ENCODE measurements at regions not wholly inside any gene's neighbourhood (a gene's known extent, or its start where the extent isn't known, plus 50 kb on each side); places are given as distances from the start of the nearest gene placed in this dataset.
"Not testable (repeated sequence)": the region's sequence is repeated elsewhere in the genome, so short reads cannot be mapped to it uniquely, and the experiment has no call there.

GRCh38 chr4:9505341-9505740 is 61.1 kb downstream of the DEFB131A start:
- H3K4me3 ChIP-seq (ENCODE audit: low read depth in 1 of 2, low read length in 2 of 2); H3K4me1 ChIP-seq (ENCODE audit: control insufficient read depth in 2 of 2, insufficient read depth in 2 of 2, low read length in 1 of 2); H3K27ac ChIP-seq (ENCODE audit: low read depth in 2 of 2, low read length in 1 of 2); H3K27me3 ChIP-seq (ENCODE audit: control insufficient read depth in 1 of 2, insufficient read depth in 2 of 2, low read length in 2 of 2); H3K36me3 ChIP-seq (ENCODE audit: control insufficient read depth in 2 of 2, insufficient read depth in 2 of 2, low read length in 1 of 2); H3K9me3 ChIP-seq (ENCODE audit: control insufficient read depth in 2 of 2, insufficient read depth in 1 of 2, low read depth in 1 of 2, low read length in 1 of 2): not testable (repeated sequence)
- 91 to 93% methylated on average over 11 to 21 of the region's 21 CpGs for WGBS, 2 donors

DNA sequence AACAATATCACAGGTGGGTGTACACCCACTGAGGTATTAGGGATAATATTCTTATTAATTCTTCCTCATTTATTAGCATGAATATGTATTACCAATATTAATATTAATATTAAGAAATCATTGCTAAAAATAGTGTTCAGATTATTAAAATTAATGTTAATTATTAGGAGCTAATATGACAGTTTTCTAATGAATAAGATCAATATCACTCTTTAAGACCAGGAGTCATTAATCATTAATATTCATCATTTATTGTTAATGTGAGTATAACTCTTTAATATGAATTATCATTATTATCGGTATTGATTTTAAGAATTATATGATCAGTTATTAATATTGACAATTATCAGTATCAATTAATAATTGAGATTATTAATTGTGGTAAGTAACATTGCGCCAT is 62.5 kb downstream of the DEFB131A start:
- not testable (repeated sequence) for H3K36me3 ChIP-seq (ENCODE audit: control insufficient read depth in 2 of 2, insufficient read depth in 2 of 2, low read length in 1 of 2); H3K4me3 ChIP-seq (ENCODE audit: low read depth in 1 of 2, low read length in 2 of 2); H3K4me1 ChIP-seq (ENCODE audit: control insufficient read depth in 2 of 2, insufficient read depth in 2 of 2, low read length in 1 of 2); H3K27ac ChIP-seq (ENCODE audit: low read depth in 2 of 2, low read length in 1 of 2); H3K9me3 ChIP-seq (ENCODE audit: control insufficient read depth in 2 of 2, insufficient read depth in 1 of 2, low read depth in 1 of 2, low read length in 1 of 2); H3K27me3 ChIP-seq (ENCODE audit: control insufficient read depth in 1 of 2, insufficient read depth in 2 of 2, low read length in 2 of 2)
- WGBS, 2 donors, result 92% methylated on average over 2 of the region's 2 CpGs

GRCh38 chr4:9512941-9513340 is 68.7 kb downstream of the DEFB131A start:
- 79 to 87% methylated on average over 12 of the region's 12 CpGs for WGBS, 2 donors
- not testable (repeated sequence) for H3K4me1 ChIP-seq (ENCODE audit: control insufficient read depth in 2 of 2, insufficient read depth in 2 of 2, low read length in 1 of 2); H3K4me3 ChIP-seq (ENCODE audit: low read depth in 1 of 2, low read length in 2 of 2); H3K9me3 ChIP-seq (ENCODE audit: control insufficient read depth in 2 of 2, insufficient read depth in 1 of 2, low read depth in 1 of 2, low read length in 1 of 2); H3K27ac ChIP-seq (ENCODE audit: low read depth in 2 of 2, low read length in 1 of 2); H3K27me3 ChIP-seq (ENCODE audit: control insufficient read depth in 1 of 2, insufficient read depth in 2 of 2, low read length in 2 of 2); H3K36me3 ChIP-seq (ENCODE audit: control insufficient read depth in 2 of 2, insufficient read depth in 2 of 2, low read length in 1 of 2)

GRCh38 chr4:9519631-9520030 is 75.4 kb downstream of the DEFB131A start:
- 78 to 79% methylated on average over 8 to 9 of the region's 9 CpGs for WGBS, 2 donors
- H3K27me3 ChIP-seq (ENCODE audit: control insufficient read depth in 1 of 2, insufficient read depth in 2 of 2, low read length in 2 of 2); H3K4me1 ChIP-seq (ENCODE audit: control insufficient read depth in 2 of 2, insufficient read depth in 2 of 2, low read length in 1 of 2); H3K4me3 ChIP-seq (ENCODE audit: low read depth in 1 of 2, low read length in 2 of 2); H3K27ac ChIP-seq (ENCODE audit: low read depth in 2 of 2, low read length in 1 of 2); H3K36me3 ChIP-seq (ENCODE audit: control insufficient read depth in 2 of 2, insufficient read depth in 2 of 2, low read length in 1 of 2); H3K9me3 ChIP-seq (ENCODE audit: control insufficient read depth in 2 of 2, insufficient read depth in 1 of 2, low read depth in 1 of 2, low read length in 1 of 2): not testable (repeated sequence)

GRCh38 chr4:9522903-9523302 is 78.7 kb downstream of the DEFB131A start:
- not testable (repeated sequence) for H3K4me1 ChIP-seq (ENCODE audit: control insufficient read depth in 2 of 2, insufficient read depth in 2 of 2, low read length in 1 of 2); H3K4me3 ChIP-seq (ENCODE audit: low read depth in 1 of 2, low read length in 2 of 2); H3K36me3 ChIP-seq (ENCODE audit: control insufficient read depth in 2 of 2, insufficient read depth in 2 of 2, low read length in 1 of 2); H3K27ac ChIP-seq (ENCODE audit: low read depth in 2 of 2, low read length in 1 of 2); H3K9me3 ChIP-seq (ENCODE audit: control insufficient read depth in 2 of 2, insufficient read depth in 1 of 2, low read depth in 1 of 2, low read length in 1 of 2); H3K27me3 ChIP-seq (ENCODE audit: control insufficient read depth in 1 of 2, insufficient read depth in 2 of 2, low read length in 2 of 2)
- 86 to 98% methylated on average over 1 of the region's 1 CpG for WGBS, 2 donors

- WGBS, 2 donors, result 86 to 91% methylated on average over 16 to 18 of the region's 18 CpGs
- H3K27ac ChIP-seq (ENCODE audit: low read depth in 2 of 2, low read length in 1 of 2); H3K4me1 ChIP-seq (ENCODE audit: control insufficient read depth in 2 of 2, insufficient read depth in 2 of 2, low read length in 1 of 2); H3K27me3 ChIP-seq (ENCODE audit: control insufficient read depth in 1 of 2, insufficient read depth in 2 of 2, low read length in 2 of 2); H3K4me3 ChIP-seq (ENCODE audit: low read depth in 1 of 2, low read length in 2 of 2); H3K36me3 ChIP-seq (ENCODE audit: control insufficient read depth in 2 of 2, insufficient read depth in 2 of 2, low read length in 1 of 2); H3K9me3 ChIP-seq (ENCODE audit: control insufficient read depth in 2 of 2, insufficient read depth in 1 of 2, low read depth in 1 of 2, low read length in 1 of 2): not testable (repeated sequence)
These were observed 80.2 kb downstream of the DEFB131A start for GRCh38 chr4:9524406-9524805.

- H3K4me1 ChIP-seq (ENCODE audit: control insufficient read depth in 2 of 2, insufficient read depth in 2 of 2, low read length in 1 of 2); H3K36me3 ChIP-seq (ENCODE audit: control insufficient read depth in 2 of 2, insufficient read depth in 2 of 2, low read length in 1 of 2); H3K27me3 ChIP-seq (ENCODE audit: control insufficient read depth in 1 of 2, insufficient read depth in 2 of 2, low read length in 2 of 2); H3K9me3 ChIP-seq (ENCODE audit: control insufficient read depth in 2 of 2, insufficient read depth in 1 of 2, low read depth in 1 of 2, low read length in 1 of 2); H3K27ac ChIP-seq (ENCODE audit: low read depth in 2 of 2, low read length in 1 of 2): not testable (repeated sequence)
- peak overlapping the region; percentile 48 to 59 for H3K4me3 ChIP-seq (ENCODE audit: low read depth in 1 of 2, low read length in 2 of 2)
- 1% methylated on average over 48 to 81 of the region's 81 CpGs for WGBS, 2 donors
These were observed 88.1 kb downstream of the DEFB131A start for GRCh38 chr4:9532134-9532862.

GRCh38 chr4:9532863-9533192 is 88.6 kb downstream of the DEFB131A start:
- WGBS, 2 donors, result 12 to 13% methylated on average over 12 to 15 of the region's 15 CpGs
- H3K4me1 ChIP-seq (ENCODE audit: control insufficient read depth in 2 of 2, insufficient read depth in 2 of 2, low read length in 1 of 2); H3K27ac ChIP-seq (ENCODE audit: low read depth in 2 of 2, low read length in 1 of 2); H3K36me3 ChIP-seq (ENCODE audit: control insufficient read depth in 2 of 2, insufficient read depth in 2 of 2, low read length in 1 of 2); H3K27me3 ChIP-seq (ENCODE audit: control insufficient read depth in 1 of 2, insufficient read depth in 2 of 2, low read length in 2 of 2); H3K9me3 ChIP-seq (ENCODE audit: control insufficient read depth in 2 of 2, insufficient read depth in 1 of 2, low read depth in 1 of 2, low read length in 1 of 2): not testable (repeated sequence)
- H3K4me3 ChIP-seq (ENCODE audit: low read depth in 1 of 2, low read length in 2 of 2), result peak overlapping the region; percentile 48 to 59

DNA sequence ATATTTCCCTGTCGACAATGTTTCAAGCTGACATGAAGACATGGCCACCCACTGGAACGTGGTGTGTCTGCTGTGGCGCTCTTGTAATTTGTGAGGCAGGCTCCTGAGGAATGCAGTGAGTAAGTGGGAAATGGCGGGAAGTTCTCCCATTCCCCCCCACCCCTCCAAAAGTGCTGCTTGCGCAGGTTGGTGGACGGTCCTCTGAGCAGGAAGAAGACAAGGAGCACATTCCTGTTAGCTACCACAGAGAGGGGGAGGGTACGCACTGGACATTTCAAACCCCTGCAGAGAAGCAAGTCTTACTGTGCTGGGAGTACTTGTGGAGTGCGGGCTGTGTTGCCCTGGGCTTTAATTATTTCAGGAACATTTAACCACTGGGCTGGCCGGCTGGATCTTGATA is 92.9 kb downstream of the DEFB131A start:
- H3K27ac ChIP-seq (ENCODE audit: low read depth in 2 of 2, low read length in 1 of 2); H3K4me3 ChIP-seq (ENCODE audit: low read depth in 1 of 2, low read length in 2 of 2); H3K27me3 ChIP-seq (ENCODE audit: control insufficient read depth in 1 of 2, insufficient read depth in 2 of 2, low read length in 2 of 2); H3K4me1 ChIP-seq (ENCODE audit: control insufficient read depth in 2 of 2, insufficient read depth in 2 of 2, low read length in 1 of 2); H3K36me3 ChIP-seq (ENCODE audit: control insufficient read depth in 2 of 2, insufficient read depth in 2 of 2, low read length in 1 of 2); H3K9me3 ChIP-seq (ENCODE audit: control insufficient read depth in 2 of 2, insufficient read depth in 1 of 2, low read depth in 1 of 2, low read length in 1 of 2): not testable (repeated sequence)
- whole genome bisulfite sequencing, 2 donors, result 79 to 86% methylated on average over 9 of the region's 9 CpGs

GRCh38 chr4:9539939-9540520 is 95.8 kb downstream of the DEFB131A start:
- 81 to 87% methylated on average over 5 of the region's 5 CpGs for WGBS, 2 donors
- H3K4me1 ChIP-seq (ENCODE audit: control insufficient read depth in 2 of 2, insufficient read depth in 2 of 2, low read length in 1 of 2); H3K27me3 ChIP-seq (ENCODE audit: control insufficient read depth in 1 of 2, insufficient read depth in 2 of 2, low read length in 2 of 2); H3K36me3 ChIP-seq (ENCODE audit: control insufficient read depth in 2 of 2, insufficient read depth in 2 of 2, low read length in 1 of 2); H3K9me3 ChIP-seq (ENCODE audit: control insufficient read depth in 2 of 2, insufficient read depth in 1 of 2, low read depth in 1 of 2, low read length in 1 of 2); H3K27ac ChIP-seq (ENCODE audit: low read depth in 2 of 2, low read length in 1 of 2); H3K4me3 ChIP-seq (ENCODE audit: low read depth in 1 of 2, low read length in 2 of 2): not testable (repeated sequence)

All from esophagus (tissue), 2 donors.